NB4 (cell line): ENCODE measurements at regions not wholly inside any gene's neighbourhood (a gene's known extent, or its start where the extent isn't known, plus 50 kb on each side); places are given as distances from the start of the nearest gene placed in this dataset.
"Not testable (repeated sequence)": the region's sequence is repeated elsewhere in the genome, so short reads cannot be mapped to it uniquely, and the experiment has no call there.

ENCODE experiments used
- DNase-seq: peaks from one replicate; pipeline ENCODE4 v3.0.0; 2010; ENCODE audit warnings: low read depth
- H3K4me3 ChIP-seq: one replicate; pipeline ENCODE4 v1.5.1; 2011; ENCODE audit warnings: mild to moderate bottlenecking, low read depth, low read length, moderate library complexity
- CTCF ChIP-seq: IDR thresholded peaks from one replicate; pipeline ENCODE4 v1.5.1; 2012; ENCODE audit warnings: low read depth, low read length
- MAX ChIP-seq: IDR thresholded peaks from 2 replicates; pipeline ENCODE4 v1.6.1; 2011; ENCODE audit warnings: low read depth, low read length
- MYC ChIP-seq: IDR thresholded peaks from 2 replicates; pipeline ENCODE4 v1.6.1; 2011; ENCODE audit warnings: low read depth, low read length
- POLR2A ChIP-seq: IDR thresholded peaks from 2 replicates; pipeline ENCODE4 v1.6.1; 2011; ENCODE audit warnings: mild to moderate bottlenecking; ENCODE audit not compliant: insufficient read length; ENCODE audit errors: extremely low read depth

- no peak for TF ChIP-seq POLR2A
- TF ChIP-seq CTCF = no peak
- no peak for TF ChIP-seq MYC
- no peak for TF ChIP-seq MAX
- no peak for DNase-seq
These were observed 134.1 kb downstream of the CCDC34 start for GRCh38 chr11:27228906-27229290.

GRCh38 chr11:27228232-27228905, 134.6 kb downstream of the CCDC34 start:
- no peak overlapping the region for H3K4me3 ChIP-seq
- no peak for DNase-seq
- TF ChIP-seq POLR2A = no peak
- no peak for TF ChIP-seq CTCF
- no peak for TF ChIP-seq MYC
- no peak for TF ChIP-seq MAX

More at GRCh38 chr11:27228906-27229290, 134.1 kb downstream of the CCDC34 start:
- no peak overlapping the region for H3K4me3 ChIP-seq

- no peak for DNase-seq
- no peak for TF ChIP-seq POLR2A
- TF ChIP-seq CTCF = no peak
- no peak for TF ChIP-seq MAX
- no peak for TF ChIP-seq MYC
- H3K4me3 ChIP-seq = no peak overlapping the region
These were observed 135.3 kb downstream of the CCDC34 start for GRCh38 chr11:27227736-27228135.

- not testable (repeated sequence) for DNase-seq, H3K4me3 ChIP-seq
These were observed 143.5 kb downstream of the CCDC34 start for GRCh38 chr11:27219487-27220039.

GRCh38 chr11:27218421-27219038, 144.5 kb downstream of the CCDC34 start:
- no peak overlapping the region for H3K4me3 ChIP-seq
- no peak for DNase-seq
- TF ChIP-seq CTCF (no peak), POLR2A (no peak), MAX (no peak), MYC (no peak)

GRCh38 chr11:27217948-27218420, 145.0 kb downstream of the CCDC34 start:
- H3K4me3 ChIP-seq = no peak overlapping the region
- TF ChIP-seq MAX (no peak), CTCF (no peak), POLR2A (no peak), MYC (no peak)
- no peak for DNase-seq
